Hepatocyte (in vitro differentiated cells): ENCODE measurements at regions not wholly inside any gene's neighbourhood (a gene's known extent, or its start where the extent isn't known, plus 50 kb on each side); places are given as distances from the start of the nearest gene placed in this dataset.
A peak's percentile ranks its signal among the peaks of the same experiment; 100 is the strongest.

Source experiments
- DNase-seq: peaks from one replicate; pipeline ENCODE4 v3.0.0-alpha.2; 2016; ENCODE audit warnings: low spot score
- H2AFZ ChIP-seq: fragments of 200-600 bp; sonication (generic); 2 replicates; pipeline ENCODE4 v1.6.0; 2016; ENCODE audit warnings: antibody characterized with exemption, mild to moderate bottlenecking
- H3K27ac ChIP-seq: fragments of 200-600 bp; sonication (generic); 2 replicates; pipeline ENCODE4 v1.5.1; 2016; ENCODE audit warnings: mild to moderate bottlenecking
- H3K27me3 ChIP-seq: fragments of 200-600 bp; sonication (generic); 2 replicates; pipeline ENCODE4 v1.6.1; 2016
- H3K36me3 ChIP-seq: fragments of 200-600 bp; sonication (generic); replicated peaks from 2 replicates; pipeline ENCODE4 v1.5.1; 2016; ENCODE audit warnings: low read depth; ENCODE audit not compliant: insufficient read depth
- H3K4me1 ChIP-seq: fragments of 200-600 bp; sonication (generic); 2 replicates; pipeline ENCODE4 v1.5.1; 2016; ENCODE audit warnings: mild to moderate bottlenecking, moderate library complexity; ENCODE audit not compliant: insufficient read depth
- H3K4me2 ChIP-seq: fragments of 200-600 bp; sonication (generic); 2 replicates; pipeline ENCODE4 v1.6.0; 2016
- H3K4me3 ChIP-seq: fragments of 200-600 bp; sonication (generic); 2 replicates; pipeline ENCODE4 v1.5.1; 2016; ENCODE audit warnings: mild to moderate bottlenecking
- H3K79me2 ChIP-seq: fragments of 200-600 bp; sonication (generic); 2 replicates; pipeline ENCODE4 v1.6.0; 2017; ENCODE audit warnings: mild to moderate bottlenecking
- H3K9me2 ChIP-seq: fragments of 200-600 bp; sonication (generic); replicated peaks from 2 replicates; pipeline ENCODE4 v1.6.0; 2017; ENCODE audit warnings: mild to moderate bottlenecking; ENCODE audit not compliant: insufficient read depth
- H3K9me3 ChIP-seq: fragments of 200-600 bp; sonication (generic); 2 replicates; pipeline ENCODE4 v1.5.1; 2016; ENCODE audit warnings: low read depth, mild to moderate bottlenecking
- H4K20me1 ChIP-seq: fragments of 200-600 bp; sonication (generic); 2 replicates; pipeline ENCODE4 v1.6.0; 2016; ENCODE audit warnings: mild to moderate bottlenecking; ENCODE audit not compliant: insufficient read depth, poor library complexity, severe bottlenecking
- EZH2 ChIP-seq: fragments of 200-600 bp; sonication (generic); IDR thresholded peaks from 2 replicates; pipeline ENCODE4 v1.6.1; 2016; ENCODE audit warnings: antibody characterized with exemption, mild to moderate bottlenecking, borderline replicate concordance
- EZH2phosphoT487 ChIP-seq: fragments of 200-600 bp; sonication (generic); IDR thresholded peaks from one replicate; pipeline ENCODE4 v1.6.1; 2018; ENCODE audit warnings: antibody characterized with exemption, mild to moderate bottlenecking, low read depth, moderate library complexity; ENCODE audit not compliant: unreplicated experiment, severe bottlenecking
- WGBS: methylation state at CpG from one replicate; pipeline ENCODE4 v1.1.6; 2016; ENCODE audit warnings: low lambda C conversion rate; ENCODE audit errors: missing lambda C conversion rate; 5-methylcytosine and 5-hydroxymethylcytosine counted together
- TF ChIP-seq, protein P1 (sequence below): fragments of 200-600 bp; sonication (generic); IDR thresholded peaks from 2 replicates; pipeline ENCODE4 v1.5.1; 2016; ENCODE audit warnings: antibody characterized with exemption, mild to moderate bottlenecking; ENCODE audit not compliant: poor library complexity

DNA sequence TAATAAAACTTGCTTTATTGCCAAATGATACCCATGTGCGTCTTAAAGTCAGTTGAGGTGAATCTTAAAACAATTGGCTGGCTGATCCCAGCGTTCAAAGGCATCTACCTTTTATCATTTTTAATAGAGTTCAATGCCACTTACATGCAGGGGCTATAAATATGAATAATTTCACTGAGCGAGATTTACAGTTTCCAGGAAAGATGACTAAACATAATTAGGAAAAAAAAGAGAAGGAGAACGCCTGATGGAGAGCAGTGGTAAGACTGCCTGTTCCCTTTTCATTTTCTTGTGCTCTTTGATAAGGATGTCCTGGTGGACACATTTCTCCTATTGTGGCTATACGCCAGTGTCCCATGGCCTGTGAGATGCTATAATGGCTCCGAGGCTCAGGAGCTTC is 139.9 kb upstream of the SLC22A23 start:
- Histone ChIP-seq H3K27me3 (no peaks in the 10 kb centered on the region), H3K27ac (no peak overlapping the region), H4K20me1 (no peaks in the 10 kb centered on the region), H2AFZ (no peak overlapping the region), H3K4me1 (no peaks in the 10 kb centered on the region), H3K4me2 (no peak overlapping the region), H3K4me3 (no peak overlapping the region), H3K9me2 (no peaks in the 10 kb centered on the region), H3K9me3 (no peaks in the 10 kb centered on the region), H3K79me2 (no peaks in the 10 kb centered on the region), H3K36me3 (no peaks in the 10 kb centered on the region)
- WGBS, result 88% methylated on average over 6 of the region's 6 CpGs
- TF ChIP-seq, protein P1, sequence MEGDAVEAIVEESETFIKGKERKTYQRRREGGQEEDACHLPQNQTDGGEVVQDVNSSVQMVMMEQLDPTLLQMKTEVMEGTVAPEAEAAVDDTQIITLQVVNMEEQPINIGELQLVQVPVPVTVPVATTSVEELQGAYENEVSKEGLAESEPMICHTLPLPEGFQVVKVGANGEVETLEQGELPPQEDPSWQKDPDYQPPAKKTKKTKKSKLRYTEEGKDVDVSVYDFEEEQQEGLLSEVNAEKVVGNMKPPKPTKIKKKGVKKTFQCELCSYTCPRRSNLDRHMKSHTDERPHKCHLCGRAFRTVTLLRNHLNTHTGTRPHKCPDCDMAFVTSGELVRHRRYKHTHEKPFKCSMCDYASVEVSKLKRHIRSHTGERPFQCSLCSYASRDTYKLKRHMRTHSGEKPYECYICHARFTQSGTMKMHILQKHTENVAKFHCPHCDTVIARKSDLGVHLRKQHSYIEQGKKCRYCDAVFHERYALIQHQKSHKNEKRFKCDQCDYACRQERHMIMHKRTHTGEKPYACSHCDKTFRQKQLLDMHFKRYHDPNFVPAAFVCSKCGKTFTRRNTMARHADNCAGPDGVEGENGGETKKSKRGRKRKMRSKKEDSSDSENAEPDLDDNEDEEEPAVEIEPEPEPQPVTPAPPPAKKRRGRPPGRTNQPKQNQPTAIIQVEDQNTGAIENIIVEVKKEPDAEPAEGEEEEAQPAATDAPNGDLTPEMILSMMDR, result no peak
- no peak for TF ChIP-seq EZH2phosphoT487
- no peak for TF ChIP-seq EZH2
- DNase-seq, result no peak

DNA sequence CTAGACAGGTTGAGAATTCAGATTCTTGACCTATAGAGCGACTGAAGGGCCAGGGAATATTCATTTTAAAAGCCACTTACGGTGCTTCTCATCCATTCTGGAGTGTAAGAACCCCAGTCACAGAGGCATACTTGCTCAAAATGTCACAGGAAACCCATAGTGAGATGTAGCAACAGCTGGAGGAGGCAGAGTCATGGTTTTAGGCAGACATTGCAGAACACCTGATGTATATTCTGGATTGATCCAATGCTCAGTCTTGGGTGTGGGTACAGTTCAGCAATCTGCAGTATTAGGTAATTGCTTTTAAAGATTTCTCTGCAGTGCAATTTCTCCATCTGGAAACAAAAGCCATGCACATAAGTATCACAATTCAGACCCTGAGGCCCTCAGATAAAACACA is 137.4 kb upstream of the SLC22A23 start:
- no peak overlapping the region for H3K4me2 ChIP-seq
- 82% methylated on average over 2 of the region's 2 CpGs for WGBS
- H3K27me3 ChIP-seq, result no peaks in the 10 kb centered on the region
- H2AFZ ChIP-seq, result no peak overlapping the region
- H3K4me1 ChIP-seq, result no peaks in the 10 kb centered on the region
- no peak for DNase-seq
- no peaks in the 10 kb centered on the region for H3K36me3 ChIP-seq
- H3K9me3 ChIP-seq, result no peaks in the 10 kb centered on the region
- TF ChIP-seq, protein P1, result no peak
- TF ChIP-seq EZH2 (no peak), EZH2phosphoT487 (no peak)
- H3K4me3 ChIP-seq, result no peak overlapping the region
- no peaks in the 10 kb centered on the region for H4K20me1 ChIP-seq
- no peaks in the 10 kb centered on the region for H3K79me2 ChIP-seq
- no peak overlapping the region for H3K27ac ChIP-seq
- no peaks in the 10 kb centered on the region for H3K9me2 ChIP-seq

DNA sequence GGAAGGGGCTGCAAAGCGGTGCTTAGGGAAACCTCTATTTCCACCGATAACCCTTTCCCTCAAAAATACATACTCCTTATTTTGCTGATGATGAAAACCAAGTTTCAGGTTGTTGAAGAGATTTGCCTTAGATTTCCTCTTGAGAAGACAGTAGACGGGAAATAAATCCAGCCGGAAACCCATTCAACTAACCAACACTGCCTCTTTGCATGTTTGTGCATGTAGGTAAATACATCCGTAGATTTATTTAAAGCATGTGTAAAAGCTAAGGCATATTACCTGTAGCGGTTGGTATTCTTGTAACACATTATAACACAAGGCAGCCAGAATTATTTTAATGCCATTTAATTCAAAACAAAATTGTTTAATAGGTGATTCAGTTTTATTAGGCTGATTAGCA is 136.3 kb upstream of the SLC22A23 start:
- Histone ChIP-seq H3K79me2 (no peaks in the 10 kb centered on the region), H3K27ac (no peak overlapping the region), H2AFZ (no peak overlapping the region), H3K4me2 (no peak overlapping the region), H3K9me3 (no peaks in the 10 kb centered on the region), H3K9me2 (no peaks in the 10 kb centered on the region), H3K4me3 (no peak overlapping the region), H4K20me1 (no peaks in the 10 kb centered on the region), H3K4me1 (no peaks in the 10 kb centered on the region), H3K27me3 (no peaks in the 10 kb centered on the region), H3K36me3 (no peaks in the 10 kb centered on the region)
- TF ChIP-seq EZH2phosphoT487 (no peak), EZH2 (no peak)
- TF ChIP-seq, protein P1, result no peak
- WGBS, result 95% methylated on average over 6 of the region's 6 CpGs
- DNase-seq, result no peak

DNA sequence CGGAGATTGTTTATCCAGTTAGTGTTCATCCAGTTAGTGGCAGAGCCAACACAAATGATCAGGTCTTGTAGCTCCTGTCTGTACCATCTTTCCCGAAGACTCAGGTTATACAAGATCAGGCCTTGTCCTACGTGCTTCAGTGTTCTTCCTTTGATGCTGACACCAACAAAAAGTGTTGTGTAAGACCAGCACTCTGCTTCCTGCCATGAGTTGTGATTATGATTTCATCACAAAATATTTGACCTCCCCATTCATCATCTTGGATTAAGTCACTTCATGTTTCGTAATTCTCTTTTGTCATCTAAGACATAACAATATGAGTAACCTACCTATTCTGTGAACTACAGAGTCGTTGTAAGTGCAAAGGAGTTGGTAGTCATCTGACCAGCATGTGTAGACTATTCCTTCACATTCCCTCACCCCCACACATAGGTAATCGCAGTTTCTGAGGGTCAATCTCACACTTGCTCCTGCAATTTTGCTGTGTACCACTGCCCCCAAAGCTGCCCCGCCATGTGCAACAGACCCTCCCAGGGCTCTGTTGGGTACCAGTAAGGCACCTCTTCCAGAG is 135.6 kb upstream of the SLC22A23 start:
- DNase-seq, result peak; percentile 33
- no peaks in the 10 kb centered on the region for H3K79me2 ChIP-seq
- no peak overlapping the region for H3K27ac ChIP-seq
- no peak overlapping the region for H3K4me2 ChIP-seq
- no peaks in the 10 kb centered on the region for H3K9me2 ChIP-seq
- 86% methylated on average over 7 of the region's 7 CpGs for WGBS
- H3K4me3 ChIP-seq, result no peak overlapping the region
- H3K4me1 ChIP-seq, result no peaks in the 10 kb centered on the region
- H2AFZ ChIP-seq, result no peak overlapping the region
- TF ChIP-seq EZH2, result no peak
- H3K36me3 ChIP-seq, result no peaks in the 10 kb centered on the region
- H4K20me1 ChIP-seq, result no peaks in the 10 kb centered on the region
- H3K9me3 ChIP-seq, result no peaks in the 10 kb centered on the region
- H3K27me3 ChIP-seq, result no peaks in the 10 kb centered on the region
